Esophagus muscularis mucosa (tissue), 4 donors: ENCODE measurements at regions not wholly inside any gene's neighbourhood (a gene's known extent, or its start where the extent isn't known, plus 50 kb on each side); places are given as distances from the start of the nearest gene placed in this dataset.
"Not testable (repeated sequence)": the region's sequence is repeated elsewhere in the genome, so short reads cannot be mapped to it uniquely, and the experiment has no call there.

Experiments
- DNase-seq: peaks from one replicate; pipeline ENCODE4 v3.0.0-alpha.2; 2017; ENCODE audit errors: extremely low spot score
- H3K27ac ChIP-seq, 4 donors: fragments of 200-600 bp; sonication (generic); replicated peaks in 1 of 4; 1 replicate in 3 of 4; 2 replicates in 1 of 4; pipeline ENCODE4 v1.5.1; 2016 to 2019; ENCODE audit warnings: mild to moderate bottlenecking in 1 of 4
- H3K27me3 ChIP-seq, 4 donors: fragments of 200-600 bp; sonication (generic); one replicate each; pipeline versions ENCODE4 v1.5.1 to v1.6.0; 2016 to 2019
- H3K36me3 ChIP-seq, 4 donors: fragments of 200-600 bp; sonication (generic); one replicate each; pipeline ENCODE4 v1.5.1; 2016 to 2019
- H3K4me1 ChIP-seq, 4 donors: fragments of 200-600 bp; sonication (generic); one replicate each; pipeline ENCODE4 v1.5.1; 2016 to 2019
- H3K4me3 ChIP-seq, 4 donors: fragments of 200-600 bp; sonication (generic); 1 replicate in 2 of 4; 2 replicates in 2 of 4; pipeline ENCODE4 v1.5.1; 2016 to 2019; ENCODE audit warnings: mild to moderate bottlenecking in 4 of 4, moderate library complexity in 1 of 4
- H3K9me3 ChIP-seq, 4 donors: fragments of 200-600 bp; sonication (generic); 1 replicate in 3 of 4; 2 replicates in 1 of 4; pipeline ENCODE4 v1.5.1; 2016 to 2019
- POLR2AphosphoS5 ChIP-seq, 2 donors: sonication (generic); formaldehyde crosslinking; IDR thresholded peaks; one replicate each; pipeline ENCODE4 v1.6.1; 2017; ENCODE audit warnings: antibody characterized with exemption in 2 of 2
- WGBS: methylation state at CpG from one replicate; pipeline ENCODE4 v1.1.5; 2018; 5-methylcytosine and 5-hydroxymethylcytosine counted together
- intact Hi-C: fragments of 100-400 bp; cut with DNase I; formaldehyde crosslinking; loops from one replicate; pipeline ENCODE4 v1.15.1; 2023

DNA sequence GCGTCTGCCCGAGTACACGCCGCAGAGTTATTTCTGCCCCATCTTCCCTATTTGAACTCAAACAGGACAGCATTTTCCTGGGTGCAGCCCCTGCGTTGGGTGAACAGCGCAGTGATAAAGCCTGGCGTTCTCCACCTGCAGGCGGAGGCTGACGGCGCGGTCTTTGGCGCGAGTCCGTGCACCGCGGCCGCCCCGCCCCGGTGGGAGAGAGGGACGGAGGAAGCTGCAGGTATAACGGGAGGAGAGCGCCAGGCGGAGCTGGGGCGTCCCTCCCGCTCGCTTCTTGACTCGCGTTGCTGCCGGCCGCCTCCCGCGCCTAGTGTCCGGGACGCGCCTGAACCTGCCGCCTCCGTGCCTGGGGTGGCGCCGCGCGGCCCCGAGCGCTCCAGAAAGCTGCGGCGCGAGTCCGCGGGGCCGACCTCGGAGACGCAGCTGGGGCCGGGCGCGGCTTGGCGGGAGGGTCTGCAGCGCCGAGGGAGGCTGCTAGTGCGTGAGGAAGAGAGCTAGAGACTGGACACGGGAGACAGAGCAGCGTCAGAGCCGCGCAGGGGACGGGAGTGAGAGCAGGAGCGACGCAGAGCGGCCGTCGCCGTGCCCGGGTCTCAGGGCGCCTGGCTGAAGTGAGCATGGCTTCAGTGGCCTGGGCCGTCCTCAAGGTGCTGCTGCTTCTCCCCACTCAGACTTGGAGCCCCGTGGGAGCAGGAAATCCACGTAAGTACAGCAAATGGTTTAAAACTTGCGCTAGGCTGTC is 140.7 kb downstream of the SPATA31A7 start:
- H3K4me1 ChIP-seq, H3K36me3 ChIP-seq, intact Hi-C loops, H3K9me3 ChIP-seq, H3K27me3 ChIP-seq, DNase-seq: not testable (repeated sequence)
- Histone ChIP-seq H3K27ac (peak overlapping the region; percentile 65 to 72 (median 68)), H3K4me3 (peak overlapping the region; percentile 43 to 59 (median 48))
- 0% methylated on average over 3 of the region's 75 CpGs for WGBS
- TF ChIP-seq POLR2AphosphoS5 (IDR thresholded peaks at IDR 0.05) = peak in 1 of 2 donors; percentile 43

DNA sequence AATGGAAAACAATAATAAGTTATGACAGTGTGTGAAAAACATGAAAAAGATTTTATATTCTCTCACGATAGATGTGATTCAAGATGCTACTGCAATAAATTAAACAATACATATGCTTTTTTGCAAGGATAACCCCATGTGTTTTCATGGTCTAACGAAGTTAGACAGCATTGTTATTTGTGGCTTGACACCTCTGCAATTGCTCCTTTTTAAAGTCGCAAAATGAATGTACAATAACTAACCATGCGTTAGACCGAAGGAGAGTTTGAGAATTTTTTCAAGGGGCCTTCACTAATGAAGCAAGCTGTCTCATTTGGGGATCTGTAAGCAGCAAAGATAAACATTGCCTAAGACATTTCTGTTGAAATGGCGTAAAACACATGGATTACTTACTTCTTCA is 167.1 kb downstream of the SPATA31A7 start:
- DNase-seq, H3K4me1 ChIP-seq, H3K27me3 ChIP-seq, H3K27ac ChIP-seq, H3K4me3 ChIP-seq, intact Hi-C loops, H3K36me3 ChIP-seq, H3K9me3 ChIP-seq: not testable (repeated sequence)
- no CpG with 5 or more reads among the region's 6 CpGs for WGBS

DNA sequence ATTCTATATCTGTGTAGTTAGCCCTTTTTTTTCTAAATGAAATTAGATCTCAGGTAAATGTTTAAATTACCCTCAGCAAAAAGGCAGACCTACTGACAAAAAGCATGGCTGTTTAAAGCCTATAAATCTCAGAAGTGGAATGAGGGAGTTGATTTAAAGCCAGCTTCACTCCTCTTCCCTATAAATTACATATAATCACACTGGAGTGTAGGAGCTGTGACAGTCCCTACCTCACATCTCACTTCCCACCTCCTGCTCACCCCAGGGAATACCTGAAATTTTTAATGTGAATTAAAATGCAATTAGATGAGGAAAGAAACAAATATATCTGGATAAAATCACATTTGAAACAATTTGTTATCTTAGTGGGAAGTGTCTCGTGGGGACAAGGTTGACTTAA is 184.6 kb downstream of the SPATA31A7 start:
- intact Hi-C loops, H3K36me3 ChIP-seq, DNase-seq, H3K9me3 ChIP-seq, H3K27me3 ChIP-seq, H3K4me3 ChIP-seq, H3K4me1 ChIP-seq, H3K27ac ChIP-seq: not testable (repeated sequence)
- WGBS = 60% methylated on average over 1 of the region's 1 CpG

DNA sequence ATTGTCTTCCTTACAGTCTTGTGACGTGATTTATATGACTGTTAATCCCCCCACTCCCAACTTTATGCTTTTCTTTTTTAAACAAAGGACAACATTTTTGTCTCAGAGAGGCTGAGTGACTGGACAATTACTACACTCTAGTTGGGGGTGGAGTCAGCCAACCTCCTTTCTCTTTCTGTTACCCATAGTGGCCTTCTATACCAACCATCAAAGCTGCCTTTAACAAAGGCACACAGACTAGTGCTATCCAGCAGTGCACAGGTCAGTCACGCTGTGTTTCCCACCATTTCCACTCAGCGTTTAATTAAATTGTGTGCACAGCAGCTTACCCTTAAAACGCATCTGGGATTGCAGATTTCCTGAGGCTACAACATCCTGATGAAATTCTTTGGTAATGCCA is 186.3 kb downstream of the SPATA31A7 start:
- intact Hi-C loops, H3K27me3 ChIP-seq: not testable (repeated sequence)
- no CpG with 5 or more reads among the region's 4 CpGs for WGBS

DNA sequence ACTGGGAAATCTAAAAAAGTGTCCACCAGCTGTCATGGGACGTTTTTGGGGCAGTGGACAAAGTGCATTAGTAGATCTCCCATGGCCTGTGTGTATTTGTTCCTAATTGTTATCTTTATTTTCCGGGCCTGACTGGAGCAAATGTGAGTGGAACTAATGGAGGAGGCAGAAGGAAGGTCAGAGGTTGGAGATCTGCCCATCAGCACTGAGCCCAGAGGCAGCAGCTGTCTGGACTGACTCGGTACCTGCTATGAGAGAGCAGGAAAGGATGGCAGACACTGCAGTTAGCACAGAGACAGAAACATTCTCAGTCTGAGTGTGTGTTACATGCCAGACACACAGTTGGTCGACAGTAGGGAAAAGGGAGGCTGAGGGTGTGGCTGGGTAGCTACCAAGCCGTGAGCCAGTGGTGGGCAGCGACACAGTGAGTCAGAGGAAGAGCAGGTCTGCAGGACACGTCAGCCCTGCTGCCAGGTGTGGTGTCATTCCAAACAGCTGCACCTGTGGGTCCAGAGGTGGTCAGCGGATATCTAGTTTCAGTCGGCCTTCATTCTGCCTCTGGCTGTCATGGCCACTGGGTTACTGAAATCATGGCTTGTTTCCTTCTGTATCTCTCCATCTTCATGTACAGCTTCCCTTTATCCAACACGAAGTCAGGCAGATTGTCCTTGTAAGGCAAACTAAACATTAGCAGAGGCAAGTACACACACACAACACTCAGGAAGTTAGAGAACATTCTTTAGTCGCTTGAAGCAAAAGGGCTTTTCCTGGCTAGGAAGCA is 196.4 kb downstream of the SPATA31A7 start:
- H3K36me3 ChIP-seq = not testable (repeated sequence)
- WGBS = no CpG with 5 or more reads among the region's 11 CpGs

More for the DNA sequence above, 186.3 kb downstream of the SPATA31A7 start:
- not testable (repeated sequence) for H3K36me3 ChIP-seq, DNase-seq, H3K9me3 ChIP-seq, H3K4me3 ChIP-seq, H3K4me1 ChIP-seq, H3K27ac ChIP-seq

DNA sequence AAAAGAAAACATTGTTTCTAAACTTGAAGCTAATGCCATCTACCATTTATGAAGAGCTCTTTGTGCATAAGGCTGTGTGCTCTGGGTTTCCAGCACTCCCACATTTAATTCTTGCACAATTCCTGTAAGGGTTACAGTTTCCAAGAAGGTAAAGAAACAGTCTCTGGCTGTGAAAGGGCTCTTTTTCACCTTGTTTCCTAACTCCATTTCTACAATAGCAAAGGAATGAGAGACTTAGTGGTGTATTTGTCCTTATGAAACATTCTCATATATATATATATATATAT is 196.9 kb downstream of the SPATA31A7 start:
- intact Hi-C loops, H3K27me3 ChIP-seq, H3K36me3 ChIP-seq: not testable (repeated sequence)

More for the DNA sequence above, 196.4 kb downstream of the SPATA31A7 start:
- H3K4me1 ChIP-seq, H3K9me3 ChIP-seq, H3K27me3 ChIP-seq, DNase-seq, H3K4me3 ChIP-seq, intact Hi-C loops, H3K27ac ChIP-seq: not testable (repeated sequence)

DNA sequence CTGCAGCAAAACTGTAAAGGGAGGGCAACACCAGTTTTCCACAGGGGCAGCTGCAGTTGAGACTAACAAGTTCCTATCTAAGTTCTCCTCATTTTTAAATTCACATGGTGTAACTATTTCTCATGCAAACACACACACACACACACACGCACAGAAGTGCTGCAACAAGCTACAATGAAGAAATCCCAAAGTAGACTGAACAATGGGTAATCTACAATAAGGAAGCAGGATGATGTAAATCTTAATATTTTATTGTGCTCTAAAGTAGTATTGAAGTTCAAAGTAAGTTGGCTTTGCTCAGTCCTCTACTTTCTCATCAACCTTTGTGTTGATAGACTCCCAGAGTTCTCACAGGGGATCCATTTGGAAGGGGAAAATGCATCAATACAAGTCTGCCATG is 212.9 kb downstream of the SPATA31A7 start:
- not testable (repeated sequence) for H3K36me3 ChIP-seq

More for the DNA sequence above, 196.9 kb downstream of the SPATA31A7 start:
- not testable (repeated sequence) for H3K27ac ChIP-seq, H3K9me3 ChIP-seq, H3K4me1 ChIP-seq, H3K4me3 ChIP-seq, DNase-seq

DNA sequence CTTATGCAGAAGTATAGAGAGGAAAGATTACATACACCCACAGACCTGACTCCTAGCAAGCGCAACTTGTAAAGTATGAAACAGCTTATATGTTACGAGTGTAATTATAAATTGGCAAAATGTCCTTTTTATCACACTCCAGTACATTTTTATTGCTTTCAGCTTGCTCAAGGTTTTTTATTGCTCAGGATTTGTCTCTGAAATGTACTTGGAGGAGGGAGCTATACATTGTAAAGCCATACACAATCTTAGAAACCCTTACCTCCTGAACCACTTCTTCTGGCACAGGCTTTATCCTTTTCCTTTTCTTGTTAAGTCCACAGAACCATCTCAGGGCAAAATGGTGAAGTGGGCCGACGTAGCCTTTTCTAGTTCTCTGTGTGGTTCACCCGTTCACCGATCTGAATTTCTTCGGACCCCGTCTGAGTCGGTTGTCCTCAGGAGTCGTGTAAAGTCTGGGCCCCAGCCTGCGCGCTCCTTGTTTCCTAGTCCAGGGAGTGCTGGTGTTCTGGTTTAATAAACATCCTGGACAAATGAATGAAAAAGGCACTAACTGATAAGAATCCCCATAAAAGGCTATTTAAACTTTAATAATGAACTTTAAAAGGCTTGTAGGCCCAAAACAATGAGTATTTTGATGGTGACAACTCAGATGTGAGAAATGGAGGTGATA is 222.2 kb downstream of the SPATA31A7 start:
- intact Hi-C loops, H3K4me1 ChIP-seq, H3K4me3 ChIP-seq, H3K36me3 ChIP-seq, H3K9me3 ChIP-seq, H3K27me3 ChIP-seq, DNase-seq, H3K27ac ChIP-seq: not testable (repeated sequence)
- 100% methylated on average over 6 of the region's 12 CpGs for WGBS

More for the DNA sequence above, 212.9 kb downstream of the SPATA31A7 start:
- intact Hi-C loops, H3K4me1 ChIP-seq, H3K27ac ChIP-seq, DNase-seq, H3K9me3 ChIP-seq, H3K4me3 ChIP-seq, H3K27me3 ChIP-seq: not testable (repeated sequence)
- WGBS = no CpG with 5 or more reads among the region's 1 CpG

DNA sequence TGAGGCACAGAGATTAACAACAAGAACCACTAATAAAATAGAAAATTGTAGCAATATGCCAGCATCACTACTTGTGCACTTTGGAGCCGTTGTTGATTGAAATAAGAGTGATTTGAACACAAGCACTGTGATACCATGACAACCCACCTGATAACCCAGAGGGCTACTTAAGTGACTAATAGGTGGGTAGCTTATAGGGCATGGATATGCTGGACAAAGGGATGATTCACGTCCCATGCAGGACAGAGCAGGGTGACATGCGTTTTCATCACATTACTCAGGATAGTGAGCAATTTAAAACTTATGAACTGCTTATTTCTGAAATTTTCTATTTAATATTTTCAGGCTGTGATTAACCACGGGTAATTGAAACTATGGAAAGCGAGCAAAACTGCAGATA is 222.9 kb downstream of the SPATA31A7 start:
- H3K27ac ChIP-seq, H3K4me1 ChIP-seq, H3K4me3 ChIP-seq, H3K9me3 ChIP-seq, H3K36me3 ChIP-seq, intact Hi-C loops, DNase-seq, H3K27me3 ChIP-seq: not testable (repeated sequence)
- WGBS = 93% methylated on average over 2 of the region's 5 CpGs

DNA sequence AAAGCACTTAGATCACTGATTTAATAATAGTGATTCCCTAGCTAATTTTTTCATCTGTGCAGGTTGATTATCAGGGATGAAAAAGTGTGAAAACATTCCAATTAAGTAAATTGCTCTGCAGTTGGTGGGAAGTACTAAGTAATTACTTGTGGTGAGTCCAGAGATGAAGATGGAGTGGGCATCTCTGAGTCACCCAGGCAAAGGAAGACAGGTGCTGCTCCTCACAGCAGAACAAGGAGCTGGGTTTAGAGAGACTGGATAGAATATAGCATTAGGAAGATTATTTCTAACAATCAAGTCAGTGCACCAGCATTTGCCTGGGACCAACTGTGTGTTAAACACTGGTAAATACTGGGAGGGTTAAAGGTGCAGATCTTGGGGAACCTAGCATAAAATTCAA is 228.3 kb downstream of the SPATA31A7 start:
- H3K4me3 ChIP-seq, H3K9me3 ChIP-seq, H3K36me3 ChIP-seq, H3K27ac ChIP-seq, intact Hi-C loops, H3K27me3 ChIP-seq, H3K4me1 ChIP-seq, DNase-seq: not testable (repeated sequence)

DNA sequence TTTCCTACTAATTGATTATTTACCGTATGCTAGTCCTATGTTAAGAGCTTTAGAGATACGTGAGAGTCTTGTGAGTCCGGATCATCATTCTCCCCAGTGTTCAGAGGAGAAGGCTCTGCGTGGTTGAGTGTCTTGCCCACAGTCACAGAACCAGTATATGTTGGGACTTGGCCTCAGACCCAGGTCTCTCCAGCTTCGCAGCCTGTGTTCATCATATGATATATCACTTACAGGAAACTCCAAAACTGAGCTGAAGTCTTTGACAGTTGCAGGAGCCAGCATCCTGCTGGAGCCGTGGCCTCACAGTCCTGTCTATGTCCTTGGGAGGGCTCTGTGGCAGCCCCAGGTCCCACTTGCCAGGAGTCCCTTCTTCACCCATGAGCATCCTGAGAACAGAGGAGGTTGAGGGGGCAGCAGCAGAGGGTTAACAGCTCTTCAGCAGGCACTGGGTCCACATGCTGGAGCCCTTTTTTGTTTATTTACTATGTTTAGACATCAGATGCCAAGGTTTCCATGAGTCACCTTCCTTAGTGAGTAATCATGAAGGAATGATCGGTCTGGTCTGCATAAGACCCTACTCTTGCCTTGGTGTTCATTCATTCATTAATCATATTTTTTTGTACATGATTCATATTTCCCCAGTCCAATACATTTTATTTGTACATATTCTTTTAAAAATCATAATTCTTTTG is 230.6 kb downstream of the SPATA31A7 start:
- no CpG with 5 or more reads among the region's 7 CpGs for WGBS
- H3K4me3 ChIP-seq, H3K27me3 ChIP-seq: not testable (repeated sequence)

DNA sequence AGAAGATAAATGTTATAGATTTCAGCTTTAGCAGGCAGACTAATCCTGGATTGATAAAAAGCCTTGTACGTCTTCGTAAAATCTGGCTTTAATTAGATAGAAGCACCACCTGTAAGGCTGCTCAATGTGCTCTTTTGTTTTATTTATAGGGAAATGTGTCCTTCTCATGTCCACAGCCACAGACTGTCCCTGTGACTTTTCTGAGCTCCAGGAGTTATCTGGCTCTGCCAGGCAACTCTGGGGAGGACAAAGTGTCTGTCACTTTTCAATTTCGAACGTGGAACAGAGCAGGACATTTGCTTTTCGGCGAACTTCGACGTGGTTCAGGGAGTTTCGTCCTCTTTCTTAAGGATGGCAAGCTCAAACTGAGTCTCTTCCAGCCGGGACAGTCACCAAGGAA is 257.4 kb downstream of the SPATA31A7 start:
- H3K27ac ChIP-seq, H3K4me3 ChIP-seq, DNase-seq, H3K4me1 ChIP-seq, intact Hi-C loops, H3K9me3 ChIP-seq, H3K36me3 ChIP-seq, H3K27me3 ChIP-seq: not testable (repeated sequence)
- no CpG with 5 or more reads among the region's 10 CpGs for WGBS

More for the DNA sequence above, 230.6 kb downstream of the SPATA31A7 start:
- H3K27ac ChIP-seq, DNase-seq, intact Hi-C loops, H3K4me1 ChIP-seq, H3K36me3 ChIP-seq, H3K9me3 ChIP-seq: not testable (repeated sequence)
